AG04449 (cell line): ENCODE measurements at regions not wholly inside any gene's neighbourhood (a gene's known extent, or its start where the extent isn't known, plus 50 kb on each side); places are given as distances from the start of the nearest gene placed in this dataset.

Experiments
- CTCF ChIA-PET: fragments of 350-600 bp; formaldehyde crosslinking; extraction: SDS; loops from one replicate; lab custom pipeline; 2021; ENCODE audit warnings: antibody characterized with exemption; lab: Yijun Ruan, JAX
- POLR2A ChIA-PET: fragments of 400-600, 350-600 bp; formaldehyde crosslinking; extraction: SDS; loops from one replicate; lab custom pipeline; 2020; ENCODE audit warnings: antibody characterized with exemption, inconsistent platforms; lab: Yijun Ruan, JAX
- DNase-seq: peaks from one replicate; pipeline ENCODE4 v3.0.0-alpha.2; 2010; ENCODE audit warnings: low read depth, low spot score
- H3K4me3 ChIP-seq: 2 replicates; pipeline ENCODE4 v1.5.1; 2011; ENCODE audit warnings: low read depth, mild to moderate bottlenecking, control low read depth, low read length
- TF ChIP-seq, protein P1 (sequence below): IDR thresholded peaks from one replicate; pipeline ENCODE4 v1.5.1; 2011; ENCODE audit warnings: mild to moderate bottlenecking, moderate library complexity, low read length, control low read depth, inconsistent platforms; ENCODE audit not compliant: insufficient read depth; ENCODE audit errors: missing control alignments

DNA sequence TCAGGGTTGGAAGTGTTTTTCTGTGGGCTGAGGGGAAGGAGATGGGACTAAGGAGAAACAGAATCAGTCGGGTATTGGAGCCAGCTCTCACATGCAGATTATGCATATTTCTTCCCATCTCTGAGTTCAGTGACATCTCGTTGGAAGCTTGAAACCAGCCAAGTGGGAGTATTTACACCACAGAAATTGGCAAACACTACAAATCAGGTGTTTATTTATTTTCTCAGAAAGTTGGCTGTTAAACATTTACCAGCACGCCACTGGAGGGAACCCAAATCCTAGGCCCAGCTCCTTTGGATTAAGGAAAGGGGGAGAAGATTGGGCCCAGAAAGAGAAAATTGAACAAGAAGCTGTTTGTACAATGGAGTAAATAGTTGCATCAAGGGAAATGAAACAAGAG is 72.1 kb upstream of the PITX1 start:
- ChIA-PET CTCF (interaction anchor here (0.7 kb wide), 1 partner anchor 13 kb away, joined by 3 read pairs; no protein-coding TSS in a partner anchor), POLR2A (interaction anchor here (0.5 kb wide), 1 partner anchor 164 kb away, joined by 4 read pairs; no protein-coding TSS in a partner anchor)
- no peak for DNase-seq
- TF ChIP-seq, protein P1, sequence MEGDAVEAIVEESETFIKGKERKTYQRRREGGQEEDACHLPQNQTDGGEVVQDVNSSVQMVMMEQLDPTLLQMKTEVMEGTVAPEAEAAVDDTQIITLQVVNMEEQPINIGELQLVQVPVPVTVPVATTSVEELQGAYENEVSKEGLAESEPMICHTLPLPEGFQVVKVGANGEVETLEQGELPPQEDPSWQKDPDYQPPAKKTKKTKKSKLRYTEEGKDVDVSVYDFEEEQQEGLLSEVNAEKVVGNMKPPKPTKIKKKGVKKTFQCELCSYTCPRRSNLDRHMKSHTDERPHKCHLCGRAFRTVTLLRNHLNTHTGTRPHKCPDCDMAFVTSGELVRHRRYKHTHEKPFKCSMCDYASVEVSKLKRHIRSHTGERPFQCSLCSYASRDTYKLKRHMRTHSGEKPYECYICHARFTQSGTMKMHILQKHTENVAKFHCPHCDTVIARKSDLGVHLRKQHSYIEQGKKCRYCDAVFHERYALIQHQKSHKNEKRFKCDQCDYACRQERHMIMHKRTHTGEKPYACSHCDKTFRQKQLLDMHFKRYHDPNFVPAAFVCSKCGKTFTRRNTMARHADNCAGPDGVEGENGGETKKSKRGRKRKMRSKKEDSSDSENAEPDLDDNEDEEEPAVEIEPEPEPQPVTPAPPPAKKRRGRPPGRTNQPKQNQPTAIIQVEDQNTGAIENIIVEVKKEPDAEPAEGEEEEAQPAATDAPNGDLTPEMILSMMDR: no peak
- H3K4me3 ChIP-seq: no peak overlapping the region

DNA sequence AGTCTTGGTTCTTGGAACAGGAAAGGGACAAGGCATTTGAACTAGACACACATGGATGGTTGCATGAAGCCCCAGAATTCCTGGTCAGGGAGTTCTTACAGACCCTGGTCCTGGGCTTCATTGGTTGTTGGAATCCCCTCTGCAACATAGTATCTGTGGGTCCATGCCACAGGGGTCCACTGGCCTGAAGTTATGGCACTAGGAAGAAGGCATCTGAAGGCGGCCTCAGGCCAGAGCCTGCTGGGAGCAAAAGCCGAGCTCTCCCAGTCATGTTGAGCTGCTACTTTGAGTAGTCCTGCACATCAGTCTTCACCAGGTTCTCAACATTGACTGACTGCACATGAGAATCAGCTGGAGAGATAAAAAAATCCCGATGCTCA is 71.1 kb upstream of the PITX1 start:
- POLR2A ChIA-PET: no interaction called here
- TF ChIP-seq, protein P1: no peak
- H3K4me3 ChIP-seq: no peak overlapping the region
- DNase-seq: no peak
- CTCF ChIA-PET: no interaction called here

DNA sequence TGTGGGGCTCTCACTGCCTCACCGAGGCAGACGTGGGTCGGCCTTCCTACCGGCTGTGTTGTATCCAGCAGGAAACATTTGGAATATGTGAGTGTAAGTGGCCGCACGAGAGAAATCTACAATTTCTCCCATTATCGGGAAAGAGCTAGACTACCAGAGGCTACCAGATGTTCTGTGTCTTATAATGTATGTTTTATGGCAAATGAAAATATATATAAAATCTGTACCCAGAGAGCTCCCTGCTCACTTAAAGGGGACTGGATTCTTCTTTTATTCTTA is 69.5 kb upstream of the PITX1 start:
- ChIA-PET CTCF (interaction anchor here (1.6 kb wide), 1 partner anchor 21 kb away, joined by 4 read pairs; no protein-coding TSS in a partner anchor), POLR2A (no interaction called here)

DNA sequence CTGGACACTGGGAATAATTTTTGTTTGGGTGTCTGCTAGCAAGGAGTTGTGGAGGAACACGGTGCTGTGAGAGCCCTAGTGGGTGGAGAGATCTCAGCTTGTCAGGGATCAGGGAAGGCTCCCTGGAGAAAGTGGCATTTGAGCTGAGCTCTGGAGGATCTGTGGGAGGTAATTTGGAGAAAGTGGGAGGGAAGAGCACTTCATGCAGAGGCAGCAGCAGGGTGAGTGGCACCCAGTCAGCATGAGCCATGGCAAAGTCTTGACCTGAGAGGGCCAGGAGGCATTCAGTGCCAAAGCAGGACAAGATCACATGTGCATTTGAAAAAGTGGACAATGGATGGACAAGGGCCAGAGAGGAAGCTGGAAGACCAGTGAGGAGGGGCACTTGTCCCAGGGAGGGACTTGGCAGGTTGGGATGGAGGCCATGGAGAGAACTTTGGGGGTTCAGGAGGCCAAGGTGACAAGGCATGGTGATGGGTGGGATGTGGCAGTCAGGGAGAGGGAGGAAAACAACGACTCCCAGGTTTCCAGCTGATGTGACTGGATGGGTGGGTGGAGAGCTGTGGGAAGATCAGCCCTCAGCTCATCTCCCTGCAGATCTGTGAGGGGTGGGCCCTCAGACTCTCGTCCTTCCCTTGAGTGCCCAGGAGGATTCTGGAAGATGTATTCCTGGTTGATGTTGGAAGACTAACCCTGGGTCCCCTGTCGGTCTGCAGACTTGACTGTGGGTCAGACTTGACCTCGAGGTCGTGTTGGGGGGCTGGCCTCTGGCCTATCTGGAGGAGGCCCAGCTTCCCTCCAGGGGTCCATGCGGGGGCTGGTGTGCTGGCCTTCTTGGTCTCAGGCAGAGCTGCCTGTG is 68.9 kb upstream of the PITX1 start:
- no peak overlapping the region for H3K4me3 ChIP-seq

More for the DNA sequence above, 69.5 kb upstream of the PITX1 start:
- DNase-seq: no peak
- H3K4me3 ChIP-seq: no peak overlapping the region
- TF ChIP-seq, protein P1: no peak

DNA sequence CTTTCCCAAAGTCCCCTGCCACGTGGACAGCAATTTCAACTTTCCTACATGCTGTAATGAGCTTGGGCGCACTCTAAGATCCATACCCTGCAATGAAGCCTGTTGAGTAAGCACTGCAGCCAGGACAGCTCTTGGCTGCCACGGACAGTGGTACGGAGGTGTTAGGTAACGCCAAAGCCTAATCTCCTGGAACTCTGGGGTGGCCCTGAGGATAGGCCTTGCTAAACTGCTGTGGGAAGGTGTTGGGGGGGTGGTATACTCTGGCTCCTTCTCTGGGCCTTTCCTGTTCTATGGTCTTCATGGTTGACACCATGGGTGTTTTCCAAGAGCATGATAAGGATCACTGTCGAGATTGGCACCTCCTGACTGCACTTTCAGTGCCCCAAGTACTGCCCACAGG is 66.4 kb upstream of the PITX1 start:
- TF ChIP-seq, protein P1: no peak
- no peak overlapping the region for H3K4me3 ChIP-seq
- DNase-seq: no peak
- POLR2A ChIA-PET: no interaction called here
- CTCF ChIA-PET: interaction anchor here (1.4 kb wide), 1 partner anchor 16 kb away, joined by 4 read pairs; no protein-coding TSS in a partner anchor

More for the DNA sequence above, 68.9 kb upstream of the PITX1 start:
- ChIA-PET CTCF (interaction anchor here (1.0 to 1.6 kb wide), 2 partner anchors 11 to 21 kb away, joined by 3 to 4 read pairs; no protein-coding TSS in a partner anchor), POLR2A (no interaction called here)
- TF ChIP-seq, protein P1: no peak
- DNase-seq: no peak

DNA sequence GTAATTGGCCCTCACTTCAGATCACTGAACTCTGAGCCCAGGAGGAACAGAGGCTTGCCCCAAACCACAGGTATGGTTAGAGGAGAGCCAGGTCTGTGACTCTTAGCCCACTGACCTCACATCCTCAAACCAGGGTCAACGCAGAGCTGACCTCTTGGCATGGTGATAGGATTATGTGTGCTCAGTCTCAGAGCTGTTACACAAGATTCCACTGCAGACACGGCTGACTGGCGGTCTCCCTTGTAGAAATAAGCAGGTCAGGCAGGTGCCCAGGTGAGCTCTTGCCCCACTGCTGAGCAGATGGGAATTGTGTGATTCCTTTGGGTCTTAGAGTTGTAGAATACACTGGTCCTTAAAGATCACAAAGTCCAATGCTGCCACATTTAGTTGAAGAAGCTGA is 66.0 kb upstream of the PITX1 start:
- DNase-seq: no peak
- CTCF ChIA-PET: no interaction called here
- POLR2A ChIA-PET: no interaction called here
- TF ChIP-seq, protein P1: no peak
- H3K4me3 ChIP-seq: no peak overlapping the region
